Mesothelial cell of epicardium (in vitro differentiated cells): ENCODE measurements at regions not wholly inside any gene's neighbourhood (a gene's known extent, or its start where the extent isn't known, plus 50 kb on each side); places are given as distances from the start of the nearest gene placed in this dataset.

Experiments used
- DNase-seq, 2 experiments: peaks; one replicate each; pipeline ENCODE4 v3.0.0; 2021; ENCODE audit warnings: low spot score in 2 of 2; ENCODE audit not compliant: unreplicated experiment in 2 of 2
- H3K27ac Mint-ChIP-seq: 2 replicates; pipeline ENCODE4 v1.8.0; 2021; ENCODE audit warnings: mixed read lengths
- H3K27me3 Mint-ChIP-seq: 2 replicates; pipeline ENCODE4 v1.8.0; 2021; ENCODE audit warnings: low read depth, mixed read lengths
- H3K36me3 Mint-ChIP-seq: 2 replicates; pipeline ENCODE4 v1.8.0; 2021; ENCODE audit warnings: mixed read lengths
- H3K4me1 Mint-ChIP-seq: 2 replicates; pipeline ENCODE4 v1.8.0; 2021; ENCODE audit warnings: mixed read lengths
- H3K4me3 Mint-ChIP-seq: 2 replicates; pipeline ENCODE4 v1.8.0; 2021; ENCODE audit warnings: mild to moderate bottlenecking, moderate library complexity, mixed read lengths
- H3K9me3 Mint-ChIP-seq: 2 replicates; pipeline ENCODE4 v1.8.0; 2021; ENCODE audit warnings: mixed read lengths
- CTCF ChIP-seq: fragments of 200-600 bp; sonication (generic); IDR thresholded peaks from one replicate; pipeline ENCODE4 v1.5.0; 2021; ENCODE audit warnings: antibody characterized with exemption; ENCODE audit not compliant: unreplicated experiment

- H3K27ac Mint-ChIP-seq, result no peak overlapping the region
- H3K27me3 Mint-ChIP-seq, result peaks cover 35% of the 10 kb centered on the region
- no peak for DNase-seq
- H3K4me3 Mint-ChIP-seq, result no peak overlapping the region
- TF ChIP-seq CTCF, result no peak
- H3K36me3 Mint-ChIP-seq, result no peaks in the 10 kb centered on the region
- H3K4me1 Mint-ChIP-seq, result peaks cover 20% of the 10 kb centered on the region
- no peaks in the 10 kb centered on the region for H3K9me3 Mint-ChIP-seq
Observed at GRCh38 chr9:95749493-95749892, 126.0 kb upstream of the ERCC6L2 start.

GRCh38 chr9:95746408-95747180, 128.9 kb upstream of the ERCC6L2 start:
- no peaks in the 10 kb centered on the region for H3K36me3 Mint-ChIP-seq
- no peak overlapping the region for H3K27ac Mint-ChIP-seq
- no peak for TF ChIP-seq CTCF
- peaks cover 7% of the 10 kb centered on the region for H3K4me1 Mint-ChIP-seq
- no peak for DNase-seq
- no peak overlapping the region for H3K4me3 Mint-ChIP-seq
- peaks cover 15% of the 10 kb centered on the region for H3K27me3 Mint-ChIP-seq
- no peaks in the 10 kb centered on the region for H3K9me3 Mint-ChIP-seq

- no peak overlapping the region for H3K27ac Mint-ChIP-seq
- no peaks in the 10 kb centered on the region for H3K36me3 Mint-ChIP-seq
- TF ChIP-seq CTCF, result no peak
- no peaks in the 10 kb centered on the region for H3K9me3 Mint-ChIP-seq
- peaks cover 13% of the 10 kb centered on the region for H3K4me1 Mint-ChIP-seq
- no peaks in the 10 kb centered on the region for H3K27me3 Mint-ChIP-seq
- H3K4me3 Mint-ChIP-seq, result no peak overlapping the region
- DNase-seq, result no peak
Observed at GRCh38 chr9:95742821-95743220, 132.7 kb upstream of the ERCC6L2 start.

GRCh38 chr9:95741631-95742030, 133.9 kb upstream of the ERCC6L2 start:
- Mint-ChIP-seq H3K4me1 (peaks cover 13% of the 10 kb centered on the region), H3K27ac (no peak overlapping the region), H3K36me3 (no peaks in the 10 kb centered on the region), H3K4me3 (no peak overlapping the region), H3K9me3 (no peaks in the 10 kb centered on the region), H3K27me3 (no peaks in the 10 kb centered on the region)
- DNase-seq, result no peak
- TF ChIP-seq CTCF, result no peak

- Mint-ChIP-seq H3K9me3 (no peaks in the 10 kb centered on the region), H3K27ac (no peak overlapping the region), H3K36me3 (no peaks in the 10 kb centered on the region), H3K4me3 (no peak overlapping the region), H3K4me1 (peaks cover 14% of the 10 kb centered on the region), H3K27me3 (no peaks in the 10 kb centered on the region)
- DNase-seq, result no peak
- no peak for TF ChIP-seq CTCF
Observed at GRCh38 chr9:95740217-95741004, 135.1 kb upstream of the ERCC6L2 start.
